ENCODE measurements at regions not wholly inside any gene's neighbourhood (a gene's known extent, or its start where the extent isn't known, plus 50 kb on each side); places are given as distances from the start of the nearest gene placed in this dataset.

DNA sequence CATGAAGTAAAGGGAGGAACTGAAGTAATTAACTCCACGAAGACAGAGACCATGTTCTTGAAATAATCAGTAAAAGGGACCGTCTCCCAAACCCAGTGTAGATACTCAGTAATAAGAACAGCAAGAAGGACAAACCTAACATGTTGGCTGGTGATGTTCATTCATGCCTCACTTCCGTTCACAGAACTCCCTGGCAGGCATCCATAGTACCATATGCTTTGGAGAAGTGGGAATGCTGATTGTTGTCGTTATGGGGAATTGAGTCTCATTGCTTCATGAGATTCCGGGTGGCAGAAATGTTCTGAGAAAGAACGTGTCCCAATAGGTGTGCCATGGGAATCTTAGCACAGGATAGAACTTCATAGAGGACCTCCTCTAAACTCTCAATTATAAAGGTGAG, 452.3 kb downstream of the ZSWIM6 start:
- no peak for DNase-seq (ENCODE audit: low read depth in 3 of 3)

DNA sequence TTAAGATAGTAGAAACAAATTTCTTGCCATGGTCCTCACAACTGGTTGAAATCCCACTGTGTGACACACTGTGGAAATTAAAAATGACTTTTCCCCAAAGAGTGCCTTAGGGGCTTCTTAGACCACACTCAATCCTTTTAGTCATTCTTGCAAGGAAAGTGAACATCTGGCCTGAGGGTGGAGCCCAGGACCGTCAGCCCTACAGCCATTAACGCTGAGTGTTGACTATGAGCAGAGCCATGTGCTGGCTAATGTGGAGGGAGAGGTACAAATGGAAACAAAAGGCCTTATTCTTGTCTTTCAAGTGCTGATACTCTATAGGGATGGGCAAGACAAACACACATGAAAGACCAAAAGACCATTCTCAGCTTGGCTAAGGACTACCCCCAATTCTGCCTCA, 456.5 kb downstream of the ZSWIM6 start:
- no peak for DNase-seq (ENCODE audit: low read depth in 3 of 3)

DNA sequence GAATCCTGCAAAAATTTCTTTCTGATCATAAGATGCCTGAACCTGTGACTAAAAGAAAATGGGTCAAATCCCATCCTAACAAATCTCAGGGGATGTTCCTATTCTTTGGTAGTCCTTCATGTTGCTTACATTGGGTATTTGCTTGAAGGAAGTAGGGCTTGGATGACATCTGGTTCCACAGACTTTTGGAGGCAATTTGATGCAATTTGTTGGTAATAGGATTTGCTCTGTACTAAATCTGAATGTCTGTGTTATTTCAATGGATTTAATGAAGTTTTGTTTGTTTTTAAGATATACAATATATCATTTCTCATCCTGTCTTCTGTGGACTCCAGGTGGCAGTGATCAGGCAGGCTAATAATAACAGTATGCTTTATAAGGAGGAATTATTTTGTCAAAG, 457.9 kb downstream of the ZSWIM6 start:
- DNase-seq (ENCODE audit: low read depth in 3 of 3) = no peak

DNA sequence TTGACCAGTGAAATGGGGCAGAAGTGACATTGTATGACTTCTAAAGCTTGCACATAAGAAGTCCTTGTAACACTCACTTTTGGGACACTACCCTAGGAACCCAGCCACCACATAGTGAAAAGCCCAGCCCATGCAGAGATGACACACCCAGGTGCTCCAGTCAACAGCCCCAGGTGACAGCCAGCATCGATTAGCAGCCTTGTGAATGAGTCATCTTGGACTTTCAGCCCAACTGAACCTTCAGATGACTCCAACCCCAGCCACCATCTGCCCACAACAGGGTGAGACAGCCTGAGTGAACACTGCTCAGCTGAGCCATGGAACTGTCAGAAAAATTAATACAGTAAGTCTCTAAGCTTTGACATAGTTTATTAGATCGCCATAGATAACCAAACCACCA, 458.6 kb downstream of the ZSWIM6 start:
- DNase-seq (ENCODE audit: low read depth in 3 of 3) = no peak

DNA sequence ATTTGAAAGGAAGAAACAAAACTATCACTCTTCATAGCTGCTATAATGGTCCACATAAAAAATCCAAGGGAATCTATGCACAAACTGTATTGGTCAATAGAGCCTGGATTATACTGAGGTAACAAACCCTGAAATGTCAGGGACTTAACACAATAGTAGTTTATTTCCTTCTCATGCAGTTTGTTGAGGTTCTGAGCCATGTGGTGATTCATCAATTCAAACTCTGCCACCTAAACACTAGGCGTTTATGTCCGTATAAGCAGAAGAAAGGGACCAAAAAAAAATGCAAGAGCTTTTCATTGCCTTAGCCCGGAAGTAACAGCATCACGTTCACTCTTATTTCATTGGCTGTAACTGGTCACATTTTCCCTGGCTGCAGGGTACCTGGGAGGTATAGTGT, 464.7 kb downstream of the ZSWIM6 start:
- no peak for DNase-seq (ENCODE audit: low read depth in 3 of 3)

DNA sequence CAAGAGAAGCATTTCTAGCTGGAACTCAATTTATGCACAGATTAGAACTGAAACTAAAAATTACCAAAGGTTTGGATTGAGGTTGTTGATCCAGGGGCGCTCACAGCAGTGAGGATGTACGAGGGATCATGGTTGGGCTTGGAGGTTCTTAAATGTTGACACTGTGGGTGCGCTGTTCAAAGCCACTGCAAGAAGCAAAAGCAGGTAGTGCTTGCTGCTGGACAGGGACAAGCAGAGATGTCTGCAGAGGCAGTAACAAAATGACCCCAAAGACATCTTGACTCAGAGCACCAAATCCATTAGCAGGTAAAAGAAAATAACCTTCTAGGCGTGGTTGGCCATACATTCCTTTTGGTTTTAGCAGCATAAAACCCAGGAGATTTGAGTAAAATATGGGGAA, 468.4 kb downstream of the ZSWIM6 start:
- no peak for DNase-seq (ENCODE audit: low read depth in 3 of 3)

DNA sequence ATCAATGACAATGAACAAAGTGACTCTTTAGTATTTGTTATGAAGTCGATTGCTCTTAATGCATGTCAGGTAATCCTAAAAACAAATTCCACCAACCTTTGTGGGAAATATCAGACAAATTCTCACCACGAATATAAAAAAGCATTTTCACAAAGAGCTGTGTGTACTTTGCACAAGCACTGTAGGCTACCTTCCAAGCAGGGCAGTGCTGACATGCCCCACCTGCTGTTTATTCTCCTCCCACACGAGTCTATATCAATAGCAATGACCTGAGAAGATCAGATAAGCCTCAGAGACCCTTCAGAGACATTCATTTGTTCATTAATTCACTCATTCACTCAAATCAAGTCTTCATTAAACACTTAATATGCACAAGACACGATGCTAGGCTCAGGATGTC, 469.1 kb downstream of the ZSWIM6 start:
- DNase-seq (ENCODE audit: low read depth in 3 of 3) = no peak

DNA sequence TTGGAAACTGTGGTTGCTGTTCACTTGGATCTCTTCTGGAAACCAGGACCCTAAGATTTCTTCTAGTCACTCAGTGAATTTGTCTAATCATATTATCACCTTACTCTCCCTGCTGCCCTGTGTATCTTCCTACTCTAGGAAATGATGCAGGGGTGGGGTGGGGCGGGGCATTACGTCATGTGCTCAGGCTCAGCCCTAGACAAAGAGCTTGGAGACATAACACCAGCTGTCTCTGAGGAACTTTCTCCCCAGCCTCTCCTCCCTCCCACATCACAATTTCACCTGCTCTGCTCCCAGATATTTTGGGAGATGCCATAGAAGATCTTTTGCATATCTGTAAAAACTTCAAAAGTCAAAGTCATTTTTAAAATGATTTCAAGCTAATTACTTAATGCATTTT, 470.4 kb downstream of the ZSWIM6 start:
- no peak for DNase-seq (ENCODE audit: low read depth in 3 of 3)

- DNase-seq (ENCODE audit: low read depth in 3 of 3) = no peak
Observed at GRCh38 chr5:61805101-61805500, 473.0 kb downstream of the ZSWIM6 start.

- no peak for DNase-seq (ENCODE audit: low read depth in 3 of 3)
Observed at GRCh38 chr5:61806491-61807020, 474.5 kb downstream of the ZSWIM6 start.

DNA sequence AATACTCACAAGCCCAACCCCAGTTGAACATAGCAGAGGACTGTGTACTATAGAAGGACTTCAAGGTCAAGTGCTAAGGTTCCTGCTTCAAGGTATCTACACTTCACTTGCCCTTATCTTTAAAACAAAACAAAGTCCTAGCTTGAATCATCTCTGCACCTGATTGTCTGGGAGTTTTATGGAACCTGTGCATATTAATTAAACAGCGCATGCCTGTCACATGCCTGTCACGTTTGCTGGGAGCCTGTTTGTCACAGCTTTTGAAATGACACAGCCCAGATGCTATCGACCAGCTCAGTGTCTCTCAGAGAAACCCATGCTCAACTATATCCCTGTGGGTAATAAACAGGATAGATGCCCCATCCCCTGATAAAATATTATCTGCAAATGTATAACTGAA, 476.0 kb downstream of the ZSWIM6 start:
- DNase-seq (ENCODE audit: low read depth in 3 of 3) = no peak

DNA sequence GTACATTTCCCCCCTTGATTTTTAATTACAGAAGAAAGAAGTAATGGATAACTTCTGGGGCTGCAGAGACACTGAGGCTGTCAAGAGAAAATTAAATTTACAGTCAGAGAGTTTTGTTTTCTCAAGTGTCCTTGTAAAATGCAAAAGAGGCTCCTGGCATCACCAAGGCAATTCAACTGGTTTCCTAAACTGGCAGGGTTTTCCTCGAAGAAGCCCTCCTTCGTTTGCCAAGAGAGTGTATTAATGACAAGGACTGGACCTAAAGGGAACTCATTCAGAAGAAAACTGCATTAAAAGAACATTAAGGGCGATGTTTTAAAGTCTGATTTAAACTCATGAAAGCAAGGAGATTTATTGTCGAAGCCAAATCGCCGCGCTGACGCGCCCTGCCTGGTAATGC, 476.9 kb downstream of the ZSWIM6 start:
- DNase-seq (ENCODE audit: low read depth in 3 of 3) = no peak

GRCh38 chr5:61809651-61810050, 477.6 kb downstream of the ZSWIM6 start:
- no peak for DNase-seq (ENCODE audit: low read depth in 3 of 3)

- no peak for DNase-seq (ENCODE audit: low read depth in 3 of 3)
Observed at GRCh38 chr5:61811052-61811451, 479.0 kb downstream of the ZSWIM6 start.

- no peak for DNase-seq (ENCODE audit: low read depth in 3 of 3)
Observed at GRCh38 chr5:61813361-61813760, 481.3 kb downstream of the ZSWIM6 start.

DNA sequence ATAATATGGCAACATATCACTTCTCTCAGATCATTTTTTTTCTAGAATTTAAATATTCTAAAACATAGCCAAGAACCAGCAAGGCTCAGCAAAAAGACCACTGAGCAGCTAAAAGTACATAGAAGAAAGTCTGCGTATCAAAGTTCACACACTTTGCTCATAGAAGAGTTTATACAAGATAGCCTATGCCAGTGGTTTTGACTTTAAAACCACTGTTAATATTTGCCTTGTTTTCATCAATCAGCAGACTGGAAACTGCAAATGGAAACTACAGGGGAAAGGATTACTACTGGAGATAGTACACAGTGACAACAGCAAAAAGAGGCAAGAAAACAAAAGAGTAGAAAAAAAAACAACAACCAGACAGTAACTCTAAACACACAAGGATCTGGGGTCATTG, 483.3 kb downstream of the ZSWIM6 start:
- no peak for DNase-seq (ENCODE audit: low read depth in 3 of 3)

- no peak for DNase-seq (ENCODE audit: low read depth in 3 of 3)
Observed at GRCh38 chr5:61816146-61816545, 484.1 kb downstream of the ZSWIM6 start.

DNA sequence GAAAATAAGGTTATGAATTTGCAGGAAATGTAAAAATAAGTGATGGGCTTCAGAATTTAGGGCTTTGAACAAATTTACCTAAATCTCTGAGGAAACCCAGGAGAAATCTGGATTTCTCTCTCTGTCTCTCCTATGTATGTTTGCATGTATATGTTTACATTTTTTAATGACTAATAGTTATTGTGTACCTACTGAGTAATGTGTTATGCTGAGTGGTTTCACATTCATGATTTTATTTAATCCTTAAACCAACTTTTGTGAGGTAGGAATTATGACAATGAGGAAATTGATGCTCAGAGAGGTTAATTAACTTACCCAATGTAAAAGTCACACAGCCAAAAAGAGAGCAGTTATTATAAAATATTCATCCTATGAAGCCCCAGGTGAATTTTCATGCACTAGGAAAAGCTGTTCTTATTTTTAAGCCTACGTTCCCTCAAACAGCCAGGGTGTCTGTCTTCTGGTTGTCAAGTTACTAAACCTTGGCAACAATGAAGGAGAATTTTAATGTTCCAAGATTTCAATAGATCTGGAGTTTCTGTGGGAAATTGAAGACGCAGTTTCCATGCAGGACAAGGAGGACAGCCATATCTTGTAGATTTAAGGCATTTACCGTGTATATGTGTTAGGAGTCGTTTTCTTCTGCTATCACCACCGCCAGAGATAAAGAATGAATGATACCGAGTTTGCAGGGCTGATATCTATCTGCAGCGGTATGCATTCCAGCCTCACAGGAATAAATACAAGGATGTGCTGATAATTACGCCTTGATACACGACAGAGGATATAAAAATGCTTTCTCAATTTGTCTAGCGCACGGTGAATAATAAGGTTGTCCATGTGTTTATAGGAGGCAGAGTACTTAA, 484.8 kb downstream of the ZSWIM6 start:
- DNase-seq (ENCODE audit: low read depth in 3 of 3) = no peak

DNA sequence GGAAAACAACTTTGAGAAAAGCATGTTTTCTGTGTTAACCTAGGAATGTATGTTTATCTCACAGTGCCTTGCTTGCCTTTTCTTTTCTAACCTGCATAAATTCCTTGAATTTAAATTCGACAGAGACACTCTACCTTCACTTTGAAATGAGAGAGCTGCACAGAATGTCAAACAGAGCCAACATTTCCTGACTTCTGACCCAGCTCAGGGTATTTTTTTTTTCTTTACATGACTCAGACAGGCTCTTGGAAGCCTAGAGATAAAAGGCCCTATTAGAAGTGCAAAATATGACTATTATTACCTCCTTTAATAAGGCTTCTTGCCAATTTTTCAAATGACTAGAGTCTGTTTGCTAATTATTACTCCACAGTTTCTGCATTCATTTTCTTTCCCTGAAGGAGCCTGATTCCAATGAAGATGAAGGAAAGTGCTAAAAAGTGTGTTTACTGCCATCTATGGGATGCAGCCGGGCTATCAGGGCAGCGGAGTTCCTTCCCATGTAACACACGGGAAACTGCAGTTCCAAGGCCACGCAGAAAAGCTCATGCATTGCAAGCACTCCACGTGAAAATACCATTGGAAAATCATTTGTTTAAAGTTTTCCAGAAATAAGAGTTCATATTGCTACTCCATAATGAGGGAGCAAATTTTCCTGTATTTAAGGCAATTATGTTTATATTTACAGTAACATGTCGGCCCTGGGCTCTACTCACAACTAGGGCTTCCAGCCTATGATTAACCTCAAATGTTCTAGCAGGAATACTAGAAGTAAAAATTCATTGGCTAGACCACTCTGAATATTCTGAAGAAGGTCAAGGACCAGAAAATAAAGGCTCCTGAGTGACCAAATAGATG, 485.6 kb downstream of the ZSWIM6 start:
- no peak for DNase-seq (ENCODE audit: low read depth in 3 of 3)

- no peak for DNase-seq (ENCODE audit: low read depth in 3 of 3)
Observed at GRCh38 chr5:61820836-61821235, 485.2 kb upstream of the KIF2A start.

DNA sequence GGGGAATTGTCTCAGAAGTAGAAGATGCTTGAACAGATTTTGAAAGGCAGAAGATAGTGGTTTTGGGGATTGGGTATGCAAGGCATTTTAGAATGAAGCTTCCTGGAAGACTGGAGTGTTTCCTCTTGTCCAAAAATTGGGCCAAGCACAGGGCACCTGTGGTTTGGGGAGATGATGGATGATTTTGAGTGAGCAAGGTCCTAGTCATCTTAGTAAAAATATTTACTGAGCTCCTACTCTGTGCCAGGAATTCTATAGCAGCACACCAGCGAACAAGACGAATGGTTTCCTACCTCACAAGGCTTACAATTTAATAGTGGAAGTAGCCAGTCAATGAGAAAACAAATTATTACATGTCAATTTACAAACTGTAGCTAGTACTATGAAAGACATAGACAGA, 484.4 kb upstream of the KIF2A start:
- no peak for DNase-seq (ENCODE audit: low read depth in 3 of 3)

GRCh38 chr5:61822584-61822983, 483.4 kb upstream of the KIF2A start:
- DNase-seq (ENCODE audit: low read depth in 3 of 3) = no peak

DNA sequence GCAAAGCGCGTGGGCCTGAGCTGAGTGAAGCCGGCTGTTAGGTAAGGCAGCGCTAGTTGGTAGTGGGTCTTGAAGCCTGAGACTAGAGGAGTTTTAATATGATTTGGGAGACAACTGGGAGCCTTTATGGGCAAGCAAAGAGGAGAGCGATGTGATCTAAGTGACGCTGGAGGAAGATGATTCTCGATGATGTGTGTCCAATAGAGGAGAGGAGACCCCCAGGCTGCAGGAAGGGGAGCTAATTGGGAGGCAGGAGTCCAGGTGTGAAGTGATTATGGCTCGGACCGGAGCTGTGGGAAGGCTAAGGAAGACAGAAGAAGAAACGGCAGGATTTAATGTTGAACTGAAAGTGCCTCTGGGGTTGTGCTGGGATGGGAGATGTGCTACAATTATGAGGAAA, 482.9 kb upstream of the KIF2A start:
- no peak for DNase-seq (ENCODE audit: low read depth in 3 of 3)

Measured in stimulated activated CD4-positive, alpha-beta T cell treated with anti-CD3 and anti-CD28 coated beads, TNF-alpha, amount 100 ng/mL, for 48 hours (primary cell).